ENCODE measurements at regions not wholly inside any gene's neighbourhood (a gene's known extent, or its start where the extent isn't known, plus 50 kb on each side); places are given as distances from the start of the nearest gene placed in this dataset.
A peak's percentile ranks its signal among the peaks of the same experiment; 100 is the strongest.

- in situ Hi-C loops (cut with MboI; ENCODE audit: low pct_unique_long_range_greater_than_20kb, low sequenced_read_pairs) = loop anchor here (25.0 kb wide), 1 partner anchor 596 kb away; no protein-coding TSS in a partner anchor
Measured at GRCh38 chr15:81491414-81492096, 117.5 kb upstream of the TMC3 start.

GRCh38 chr15:81485806-81486205 lies 111.8 kb upstream of the TMC3 start:
- no peak for DNase-seq
- in situ Hi-C loops (cut with MboI; ENCODE audit: low pct_unique_long_range_greater_than_20kb, low sequenced_read_pairs) = loop anchor here (25.0 kb wide), 1 partner anchor 601 kb away; no protein-coding TSS in a partner anchor

More at GRCh38 chr15:81491414-81492096, 117.5 kb upstream of the TMC3 start:
- no peak for DNase-seq

- no peak for DNase-seq
- in situ Hi-C loops (cut with MboI; ENCODE audit: low pct_unique_long_range_greater_than_20kb, low sequenced_read_pairs) = loop anchor here (25.0 kb wide), 1 partner anchor 603 kb away; no protein-coding TSS in a partner anchor
Measured at GRCh38 chr15:81484086-81484955, 110.3 kb upstream of the TMC3 start.

GRCh38 chr15:81483496-81483895 lies 109.5 kb upstream of the TMC3 start:
- in situ Hi-C loops (cut with MboI; ENCODE audit: low pct_unique_long_range_greater_than_20kb, low sequenced_read_pairs) = loop anchor here (25.0 kb wide), 1 partner anchor 604 kb away; no protein-coding TSS in a partner anchor
- DNase-seq = no peak

GRCh38 chr15:81481346-81481745 lies 107.3 kb upstream of the TMC3 start:
- in situ Hi-C loops (cut with MboI; ENCODE audit: low pct_unique_long_range_greater_than_20kb, low sequenced_read_pairs) = loop anchor here (25.0 kb wide), 1 partner anchor 606 kb away; no protein-coding TSS in a partner anchor
- no peak for DNase-seq

- in situ Hi-C loops (cut with MboI; ENCODE audit: low pct_unique_long_range_greater_than_20kb, low sequenced_read_pairs) = loop anchor here (25.0 kb wide), 1 partner anchor 607 kb away; no protein-coding TSS in a partner anchor
Measured at GRCh38 chr15:81480645-81481053, 106.6 kb upstream of the TMC3 start.

GRCh38 chr15:81478354-81478753 lies 104.3 kb upstream of the TMC3 start:
- DNase-seq = no peak
- in situ Hi-C loops (cut with MboI; ENCODE audit: low pct_unique_long_range_greater_than_20kb, low sequenced_read_pairs) = loop anchor here (25.0 kb wide), 1 partner anchor 609 kb away; no protein-coding TSS in a partner anchor

More at GRCh38 chr15:81480645-81481053, 106.6 kb upstream of the TMC3 start:
- DNase-seq = peak; percentile 90

GRCh38 chr15:81475926-81476325 lies 101.9 kb upstream of the TMC3 start:
- in situ Hi-C loops (cut with MboI; ENCODE audit: low pct_unique_long_range_greater_than_20kb, low sequenced_read_pairs) = loop anchor here (25.0 kb wide), 1 partner anchor 611 kb away; no protein-coding TSS in a partner anchor
- no peak for DNase-seq

- no peak for DNase-seq
- in situ Hi-C loops (cut with MboI; ENCODE audit: low pct_unique_long_range_greater_than_20kb, low sequenced_read_pairs) = loop anchor here (25.0 kb wide), 1 partner anchor 612 kb away; no protein-coding TSS in a partner anchor
Measured at GRCh38 chr15:81475471-81475870, 101.5 kb upstream of the TMC3 start.

- in situ Hi-C loops (cut with MboI; ENCODE audit: low pct_unique_long_range_greater_than_20kb, low sequenced_read_pairs) = loop anchor here (25.0 kb wide), 1 partner anchor 738 kb away; no protein-coding TSS in a partner anchor
- no peak for DNase-seq
Measured at GRCh38 chr15:81473946-81474345, 99.9 kb upstream of the TMC3 start.

GRCh38 chr15:81473177-81473576 lies 99.2 kb upstream of the TMC3 start:
- in situ Hi-C loops (cut with MboI; ENCODE audit: low pct_unique_long_range_greater_than_20kb, low sequenced_read_pairs) = loop anchor here (25.0 kb wide), 1 partner anchor 739 kb away; no protein-coding TSS in a partner anchor
- DNase-seq = no peak

- in situ Hi-C loops (cut with MboI; ENCODE audit: low pct_unique_long_range_greater_than_20kb, low sequenced_read_pairs) = loop anchor here (25.0 kb wide), 1 partner anchor 741 kb away; no protein-coding TSS in a partner anchor
- no peak for DNase-seq
Measured at GRCh38 chr15:81471151-81471550, 97.1 kb upstream of the TMC3 start.

GRCh38 chr15:81469154-81469553 lies 95.1 kb upstream of the TMC3 start:
- in situ Hi-C loops (cut with MboI; ENCODE audit: low pct_unique_long_range_greater_than_20kb, low sequenced_read_pairs) = loop anchor here (25.0 kb wide), 1 partner anchor 743 kb away; no protein-coding TSS in a partner anchor

GRCh38 chr15:81466741-81467140 lies 92.7 kb upstream of the TMC3 start:
- in situ Hi-C loops (cut with MboI; ENCODE audit: low pct_unique_long_range_greater_than_20kb, low sequenced_read_pairs) = loop anchor here (25.0 kb wide), 1 partner anchor 746 kb away; no protein-coding TSS in a partner anchor
- DNase-seq = no peak

More at GRCh38 chr15:81469154-81469553, 95.1 kb upstream of the TMC3 start:
- no peak for DNase-seq

- no peak for DNase-seq
- in situ Hi-C loops (cut with MboI; ENCODE audit: low pct_unique_long_range_greater_than_20kb, low sequenced_read_pairs) = loop anchor here (25.0 kb wide), 1 partner anchor 758 kb away; no protein-coding TSS in a partner anchor
Measured at GRCh38 chr15:81454024-81454423, 80.0 kb upstream of the TMC3 start.

- DNase-seq = no peak
- in situ Hi-C loops (cut with MboI; ENCODE audit: low pct_unique_long_range_greater_than_20kb, low sequenced_read_pairs) = loop anchor here (25.0 kb wide), 1 partner anchor 762 kb away; no protein-coding TSS in a partner anchor
Measured at GRCh38 chr15:81450721-81451120, 76.7 kb upstream of the TMC3 start.

- in situ Hi-C loops (cut with MboI; ENCODE audit: low pct_unique_long_range_greater_than_20kb, low sequenced_read_pairs) = loop anchor here (25.0 kb wide), 1 partner anchor 762 kb away; no protein-coding TSS in a partner anchor
- DNase-seq = no peak
Measured at GRCh38 chr15:81449836-81450474, 75.9 kb upstream of the TMC3 start.

- in situ Hi-C loops (cut with MboI; ENCODE audit: low pct_unique_long_range_greater_than_20kb, low sequenced_read_pairs) = no loop called here
- DNase-seq = no peak
Measured at GRCh38 chr15:81443040-81443820, 69.2 kb upstream of the TMC3 start.

All from KBM-7 (cell line).